ENCODE measurements at regions not wholly inside any gene's neighbourhood (a gene's known extent, or its start where the extent isn't known, plus 50 kb on each side); places are given as distances from the start of the nearest gene placed in this dataset.

DNA sequence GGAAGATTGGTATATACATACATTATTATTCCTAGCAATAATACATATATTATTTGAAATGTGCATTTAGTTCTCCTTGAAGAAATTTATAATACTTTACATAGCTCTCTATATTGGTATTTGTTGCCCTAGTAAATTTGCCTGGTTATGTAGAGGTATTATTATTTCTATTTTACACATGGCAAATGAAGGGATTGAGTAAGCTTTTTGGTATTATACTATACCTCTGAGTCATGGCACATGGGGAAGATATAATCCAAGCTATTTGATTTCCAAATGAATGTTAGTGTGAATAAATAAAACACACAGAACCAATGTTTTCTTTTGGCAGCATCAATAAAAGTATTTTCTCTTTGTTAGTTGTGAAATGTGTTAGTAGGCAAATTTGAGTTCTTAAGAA is 409.6 kb upstream of the SLC35B3 start:
- Histone ChIP-seq H3K23me2 (ENCODE audit: insufficient read length, low read depth, low read length, poor library complexity, severe bottlenecking) (no peaks in the 10 kb centered on the region), H2BK20ac (ENCODE audit: low read depth, low read length, poor library complexity, severe bottlenecking) (no peak overlapping the region), H4K20me1 (ENCODE audit: control insufficient read depth, insufficient read depth, insufficient read length) (no peaks in the 10 kb centered on the region), H2BK15ac (ENCODE audit: low read depth, low read length) (no peak overlapping the region), H3K4me2 (ENCODE audit: insufficient read depth, insufficient read length, low read length) (no peak overlapping the region), H4K8ac (replicated peaks; ENCODE audit: insufficient read length, low read depth, low read length) (no peak overlapping the region), H3K23ac (ENCODE audit: insufficient read length, low read depth, low read length) (no peak overlapping the region), H2BK120ac (ENCODE audit: low read depth, low read length, poor library complexity, severe bottlenecking) (no peak overlapping the region), H3K14ac (ENCODE audit: insufficient read depth, low read length) (no peak overlapping the region), H3K79me2 (ENCODE audit: insufficient read depth, low read length) (no peaks in the 10 kb centered on the region), H2BK12ac (ENCODE audit: insufficient read length, low read depth, low read length) (no peak overlapping the region), H4K5ac (ENCODE audit: insufficient read length, low read depth, low read length) (no peak overlapping the region), H3K27me3 (ENCODE audit: insufficient read depth, low read length) (no peaks in the 10 kb centered on the region), H3K79me1 (ENCODE audit: insufficient read depth, low read depth, low read length, poor library complexity, severe bottlenecking) (no peaks in the 10 kb centered on the region), H2BK5ac (ENCODE audit: insufficient read length, low read length) (no peak overlapping the region), H3K9me3 (ENCODE audit: control insufficient read depth, low read depth, low read length) (no peaks in the 10 kb centered on the region), H4K91ac (ENCODE audit: insufficient read length, low read depth, low read length) (no peak overlapping the region), H3K27ac (ENCODE audit: insufficient read length, low read depth, low read length) (no peak overlapping the region), H3T11ph (ENCODE audit: low read length) (no peak overlapping the region), H3K56ac (ENCODE audit: insufficient read length, low read depth, low read length) (no peak overlapping the region), H3K9ac (ENCODE audit: extremely low read depth, insufficient read length, low read length) (no peak overlapping the region), H3K4ac (ENCODE audit: low read depth, low read length) (no peak overlapping the region), H3K18ac (ENCODE audit: insufficient read length, low read depth, low read length) (no peak overlapping the region), H2AFZ (ENCODE audit: low read length) (no peak overlapping the region), H3K4me1 (ENCODE audit: insufficient read depth, low read length) (no peaks in the 10 kb centered on the region; the same call in 1 of the 2 replicates), H2AK5ac (ENCODE audit: insufficient read length, low read length) (no peak overlapping the region)
- no peaks in the 10 kb centered on the region; a peak in 1 of 5 replicates for H3K9me3 Mint-ChIP-seq
- H3K27ac Mint-ChIP-seq: no peak overlapping the region
- no peaks in the 10 kb centered on the region for H3K27me3 Mint-ChIP-seq (ENCODE audit: low read depth)
- H3K36me3 Mint-ChIP-seq (ENCODE audit: insufficient read depth in 1 of 3, low read depth in 3 of 3): no peaks in the 10 kb centered on the region
- peaks cover 5 to 8% of the 10 kb centered on the region in 2 experiments; a peak in 3 of 4 replicates for H3K4me1 Mint-ChIP-seq
- TF ChIP-seq, protein P1, sequence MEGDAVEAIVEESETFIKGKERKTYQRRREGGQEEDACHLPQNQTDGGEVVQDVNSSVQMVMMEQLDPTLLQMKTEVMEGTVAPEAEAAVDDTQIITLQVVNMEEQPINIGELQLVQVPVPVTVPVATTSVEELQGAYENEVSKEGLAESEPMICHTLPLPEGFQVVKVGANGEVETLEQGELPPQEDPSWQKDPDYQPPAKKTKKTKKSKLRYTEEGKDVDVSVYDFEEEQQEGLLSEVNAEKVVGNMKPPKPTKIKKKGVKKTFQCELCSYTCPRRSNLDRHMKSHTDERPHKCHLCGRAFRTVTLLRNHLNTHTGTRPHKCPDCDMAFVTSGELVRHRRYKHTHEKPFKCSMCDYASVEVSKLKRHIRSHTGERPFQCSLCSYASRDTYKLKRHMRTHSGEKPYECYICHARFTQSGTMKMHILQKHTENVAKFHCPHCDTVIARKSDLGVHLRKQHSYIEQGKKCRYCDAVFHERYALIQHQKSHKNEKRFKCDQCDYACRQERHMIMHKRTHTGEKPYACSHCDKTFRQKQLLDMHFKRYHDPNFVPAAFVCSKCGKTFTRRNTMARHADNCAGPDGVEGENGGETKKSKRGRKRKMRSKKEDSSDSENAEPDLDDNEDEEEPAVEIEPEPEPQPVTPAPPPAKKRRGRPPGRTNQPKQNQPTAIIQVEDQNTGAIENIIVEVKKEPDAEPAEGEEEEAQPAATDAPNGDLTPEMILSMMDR (conservative IDR thresholded peaks at IDR 0.05): no peak
- H3K4me3 Mint-ChIP-seq: no peak overlapping the region
- DNase-seq: no peak

Measured in H9 (cell line).